ENCODE measurements at regions not wholly inside any gene's neighbourhood (a gene's known extent, or its start where the extent isn't known, plus 50 kb on each side); places are given as distances from the start of the nearest gene placed in this dataset.

DNA sequence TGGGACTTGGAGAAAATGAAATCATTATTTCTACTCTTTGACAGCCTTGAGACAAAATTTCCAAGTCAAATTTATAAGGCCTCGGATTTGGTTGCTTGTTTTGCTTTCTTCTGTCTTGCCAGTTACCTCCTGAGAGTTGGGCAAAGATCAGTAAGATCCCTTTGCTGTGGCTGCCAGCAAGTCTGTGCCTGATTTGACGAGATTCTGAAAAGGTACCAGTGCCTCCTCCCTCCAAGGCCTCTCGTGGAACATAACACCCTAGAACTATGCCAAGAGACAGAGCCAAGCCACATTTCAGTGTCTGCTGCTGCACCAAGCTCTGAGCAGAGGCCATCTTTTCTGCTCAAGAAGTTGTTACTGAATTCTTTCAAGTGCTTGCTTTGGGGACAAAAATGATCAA, 61.0 kb downstream of the GTPBP8 start:
- peak; percentile 35 for DNase-seq (ENCODE audit: low read depth)
- in situ Hi-C loops (cut with HindIII; ENCODE audit: low sequenced_read_pairs) = loop anchor here (5.0 kb wide), 1 partner anchor 236 kb away; no protein-coding TSS in a partner anchor
- TF ChIP-seq, protein P1, sequence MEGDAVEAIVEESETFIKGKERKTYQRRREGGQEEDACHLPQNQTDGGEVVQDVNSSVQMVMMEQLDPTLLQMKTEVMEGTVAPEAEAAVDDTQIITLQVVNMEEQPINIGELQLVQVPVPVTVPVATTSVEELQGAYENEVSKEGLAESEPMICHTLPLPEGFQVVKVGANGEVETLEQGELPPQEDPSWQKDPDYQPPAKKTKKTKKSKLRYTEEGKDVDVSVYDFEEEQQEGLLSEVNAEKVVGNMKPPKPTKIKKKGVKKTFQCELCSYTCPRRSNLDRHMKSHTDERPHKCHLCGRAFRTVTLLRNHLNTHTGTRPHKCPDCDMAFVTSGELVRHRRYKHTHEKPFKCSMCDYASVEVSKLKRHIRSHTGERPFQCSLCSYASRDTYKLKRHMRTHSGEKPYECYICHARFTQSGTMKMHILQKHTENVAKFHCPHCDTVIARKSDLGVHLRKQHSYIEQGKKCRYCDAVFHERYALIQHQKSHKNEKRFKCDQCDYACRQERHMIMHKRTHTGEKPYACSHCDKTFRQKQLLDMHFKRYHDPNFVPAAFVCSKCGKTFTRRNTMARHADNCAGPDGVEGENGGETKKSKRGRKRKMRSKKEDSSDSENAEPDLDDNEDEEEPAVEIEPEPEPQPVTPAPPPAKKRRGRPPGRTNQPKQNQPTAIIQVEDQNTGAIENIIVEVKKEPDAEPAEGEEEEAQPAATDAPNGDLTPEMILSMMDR (IDR thresholded peaks at IDR 0.05; ENCODE audit: low read depth, low read length, missing control alignments) = no peak
- no peak overlapping the region for H3K4me3 ChIP-seq (ENCODE audit: low read depth, low read length)

DNA sequence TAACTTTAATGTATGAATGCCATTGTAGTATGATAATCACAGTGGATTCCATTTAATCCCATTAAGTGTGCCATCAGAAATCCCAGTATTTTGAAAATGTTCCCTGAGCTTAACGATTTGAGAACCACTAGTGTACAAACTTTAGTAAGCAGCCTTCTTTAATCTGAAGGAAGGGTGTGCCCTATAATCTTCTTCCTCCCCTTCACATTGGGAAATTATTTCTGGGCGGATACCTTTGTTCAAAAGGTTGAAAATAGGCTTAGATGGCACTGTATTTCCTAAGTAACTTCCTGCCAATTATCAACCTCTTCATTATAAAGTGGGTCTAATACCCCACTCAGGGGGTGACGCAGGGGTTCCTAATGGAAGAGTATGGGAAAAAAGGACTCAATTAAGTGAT, 62.4 kb downstream of the GTPBP8 start:
- H3K4me3 ChIP-seq (ENCODE audit: low read depth, low read length) = no peak overlapping the region
- in situ Hi-C loops (cut with HindIII; ENCODE audit: low sequenced_read_pairs) = loop anchor here (5.0 kb wide), 1 partner anchor 234 kb away; no protein-coding TSS in a partner anchor

DNA sequence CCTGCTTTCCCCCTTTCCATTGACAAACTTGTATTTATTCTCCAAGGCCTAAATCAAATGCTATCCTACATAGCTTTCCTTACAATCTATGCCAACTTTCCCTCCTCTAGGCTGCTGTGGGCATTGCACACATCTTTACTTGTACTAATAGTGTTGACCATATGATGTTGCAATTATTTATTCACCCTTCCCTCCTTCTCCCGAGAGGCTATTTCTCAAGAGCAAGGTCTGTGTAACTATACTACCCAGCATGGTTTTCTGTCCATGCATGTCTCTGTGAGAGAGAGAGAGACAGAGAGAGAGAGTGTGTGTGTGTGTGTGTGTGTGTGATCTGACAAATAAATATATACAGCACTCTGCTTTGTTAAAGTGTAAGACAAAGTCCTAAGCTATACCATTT, 63.8 kb downstream of the GTPBP8 start:
- TF ChIP-seq, protein P1 (IDR thresholded peaks at IDR 0.05; ENCODE audit: low read depth, low read length, missing control alignments) = peak; percentile 7
- no peak for DNase-seq (ENCODE audit: low read depth)
- H3K4me3 ChIP-seq (ENCODE audit: low read depth, low read length) = no peak overlapping the region
- in situ Hi-C loops (cut with HindIII; ENCODE audit: low sequenced_read_pairs) = loop anchor here (5.0 kb wide), 1 partner anchor 233 kb away; no protein-coding TSS in a partner anchor

More for the DNA sequence above, 62.4 kb downstream of the GTPBP8 start:
- DNase-seq (ENCODE audit: low read depth) = no peak
- TF ChIP-seq, protein P1 (IDR thresholded peaks at IDR 0.05; ENCODE audit: low read depth, low read length, missing control alignments) = no peak

DNA sequence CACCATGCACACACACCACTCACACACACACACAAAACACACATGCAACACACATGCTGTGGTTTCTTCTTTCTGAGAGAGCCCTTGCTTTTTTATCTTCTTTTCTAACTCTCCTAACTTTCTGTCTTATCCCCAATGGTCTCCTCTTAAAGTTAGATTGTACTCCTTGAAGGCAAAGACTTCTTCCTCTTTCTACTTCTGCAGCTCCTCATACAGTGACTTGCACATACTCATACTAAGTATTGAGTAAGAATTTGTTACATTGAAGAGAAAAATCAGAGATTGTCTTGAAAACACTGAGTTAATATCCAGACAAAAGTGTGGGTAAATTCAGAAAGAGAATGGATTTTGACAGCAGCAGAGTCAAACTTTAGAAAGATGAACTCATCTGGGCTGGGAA, 64.4 kb downstream of the GTPBP8 start:
- in situ Hi-C loops (cut with HindIII; ENCODE audit: low sequenced_read_pairs) = no loop called here
- H3K4me3 ChIP-seq (ENCODE audit: low read depth, low read length) = no peak overlapping the region
- DNase-seq (ENCODE audit: low read depth) = no peak
- TF ChIP-seq, protein P1 (IDR thresholded peaks at IDR 0.05; ENCODE audit: low read depth, low read length, missing control alignments) = no peak

DNA sequence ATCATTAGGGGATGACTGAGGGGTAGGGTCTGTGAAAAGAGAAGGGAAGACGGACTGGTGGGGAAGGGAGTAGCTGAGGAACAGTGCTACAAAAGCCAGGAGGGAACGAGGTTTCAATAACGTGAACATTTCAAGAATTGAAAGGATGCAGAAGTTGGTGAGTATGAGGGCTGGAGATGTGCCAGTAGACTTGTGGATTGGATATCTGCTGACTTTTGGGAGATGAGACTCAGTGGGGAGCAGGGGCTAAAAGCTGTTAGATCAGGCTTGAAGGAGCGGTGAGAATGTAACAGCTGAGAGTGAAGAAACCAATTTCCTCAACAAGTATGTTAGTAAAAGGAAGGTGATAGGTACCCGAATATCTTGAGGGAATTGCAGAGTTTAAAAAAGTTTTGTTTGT, 65.2 kb downstream of the GTPBP8 start:
- in situ Hi-C loops (cut with HindIII; ENCODE audit: low sequenced_read_pairs) = no loop called here
- H3K4me3 ChIP-seq (ENCODE audit: low read depth, low read length) = no peak overlapping the region
- TF ChIP-seq, protein P1 (IDR thresholded peaks at IDR 0.05; ENCODE audit: low read depth, low read length, missing control alignments) = no peak
- DNase-seq (ENCODE audit: low read depth) = no peak

DNA sequence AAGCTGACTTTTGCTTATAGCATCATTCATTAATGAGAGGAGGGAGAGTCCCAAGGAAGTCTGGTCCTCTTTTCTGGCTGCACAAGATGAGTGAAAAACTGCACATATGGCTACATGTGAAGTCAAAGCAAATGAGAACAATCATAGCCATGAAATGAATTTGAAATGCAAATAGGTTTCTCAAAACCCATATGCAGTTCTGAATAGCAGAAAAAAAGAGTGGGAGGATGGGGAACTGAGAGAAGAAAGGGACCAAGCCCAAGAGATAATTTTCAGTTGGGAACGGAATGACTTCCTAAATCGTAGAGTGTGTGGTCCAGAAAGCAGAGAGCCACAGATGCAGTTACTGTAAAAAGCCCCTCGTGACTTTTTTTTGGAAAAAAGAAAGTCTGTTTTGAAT, 66.3 kb downstream of the GTPBP8 start:
- in situ Hi-C loops (cut with HindIII; ENCODE audit: low sequenced_read_pairs) = no loop called here
- no peak overlapping the region for H3K4me3 ChIP-seq (ENCODE audit: low read depth, low read length)
- TF ChIP-seq, protein P1 (IDR thresholded peaks at IDR 0.05; ENCODE audit: low read depth, low read length, missing control alignments) = no peak
- DNase-seq (ENCODE audit: low read depth) = no peak

DNA sequence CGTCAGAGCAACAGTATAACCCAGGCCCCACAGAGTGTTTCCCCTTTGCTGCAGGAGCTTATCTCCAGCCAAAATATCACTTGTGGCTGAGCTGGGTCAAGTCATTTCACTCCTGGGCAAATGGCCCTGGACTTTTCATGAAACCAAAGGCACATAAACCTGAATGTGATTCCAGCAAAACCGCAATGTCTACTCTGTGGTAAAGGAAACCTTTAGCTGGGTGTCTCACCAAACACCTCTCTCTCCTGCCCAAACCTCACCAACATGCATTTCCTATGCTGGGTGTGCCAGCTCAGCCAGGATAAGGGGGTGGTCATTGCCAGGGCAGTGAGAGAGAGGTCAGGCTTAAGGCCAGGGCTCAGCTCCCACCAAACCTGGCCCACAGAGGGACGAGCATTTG, 67.4 kb downstream of the GTPBP8 start:
- in situ Hi-C loops (cut with HindIII; ENCODE audit: low sequenced_read_pairs) = no loop called here
- no peak for DNase-seq (ENCODE audit: low read depth)
- TF ChIP-seq, protein P1 (IDR thresholded peaks at IDR 0.05; ENCODE audit: low read depth, low read length, missing control alignments) = no peak
- H3K4me3 ChIP-seq (ENCODE audit: low read depth, low read length) = no peak overlapping the region
